ENCODE measurements at regions not wholly inside any gene's neighbourhood (a gene's known extent, or its start where the extent isn't known, plus 50 kb on each side); places are given as distances from the start of the nearest gene placed in this dataset.

DNA sequence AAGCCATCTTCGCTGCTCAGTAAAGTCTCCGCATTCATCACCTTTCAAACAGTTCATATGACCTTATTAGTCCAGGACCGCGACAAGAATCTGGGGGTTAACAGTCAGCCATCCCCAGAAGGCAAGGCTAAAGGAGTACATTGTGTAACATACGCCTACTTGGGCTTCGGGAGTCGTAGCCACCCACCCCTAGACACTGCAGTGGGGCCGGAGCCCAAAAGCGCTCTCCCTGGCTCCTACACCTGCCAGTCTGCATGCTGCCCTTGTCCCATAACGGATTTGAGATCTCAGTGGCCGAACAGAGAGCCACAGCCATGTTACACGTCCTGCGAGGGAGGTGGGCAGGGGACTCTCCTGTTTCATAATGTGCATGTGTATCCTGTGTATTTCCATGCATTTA, 1405.5 kb downstream of the GRIK2 start:
- H3K9me3 ChIP-seq: no peaks in the 10 kb centered on the region
- no peaks in the 10 kb centered on the region for H3K27me3 ChIP-seq
- H3K4me1 ChIP-seq: no peaks in the 10 kb centered on the region
- no peaks in the 10 kb centered on the region for H3K36me3 ChIP-seq
- in situ Hi-C loops (cut with MboI; ENCODE audit: low pct_ligation_motif_present in 1 of 4, low pct_unique_long_range_greater_than_20kb in 1 of 4, low sequenced_read_pairs in 3 of 4) (no loop called here), intact Hi-C loops (cut with DNase I; ENCODE audit: low total_unique reads) (no loop called here)
- no peak overlapping the region for H3K27ac ChIP-seq
- 84 to 87% methylated on average over 3 to 13 of the region's 13 CpGs for WGBS, 2 donors (ENCODE audit: low coverage in 1 of 2)
- TF ChIP-seq POLR2A (IDR thresholded peaks at IDR 0.05): no peak
- TF ChIP-seq EP300 (IDR thresholded peaks at IDR 0.05; ENCODE audit: low read depth): no peak
- no peak for TF ChIP-seq POLR2AphosphoS5 (IDR thresholded peaks at IDR 0.05)
- TF ChIP-seq, protein P1, sequence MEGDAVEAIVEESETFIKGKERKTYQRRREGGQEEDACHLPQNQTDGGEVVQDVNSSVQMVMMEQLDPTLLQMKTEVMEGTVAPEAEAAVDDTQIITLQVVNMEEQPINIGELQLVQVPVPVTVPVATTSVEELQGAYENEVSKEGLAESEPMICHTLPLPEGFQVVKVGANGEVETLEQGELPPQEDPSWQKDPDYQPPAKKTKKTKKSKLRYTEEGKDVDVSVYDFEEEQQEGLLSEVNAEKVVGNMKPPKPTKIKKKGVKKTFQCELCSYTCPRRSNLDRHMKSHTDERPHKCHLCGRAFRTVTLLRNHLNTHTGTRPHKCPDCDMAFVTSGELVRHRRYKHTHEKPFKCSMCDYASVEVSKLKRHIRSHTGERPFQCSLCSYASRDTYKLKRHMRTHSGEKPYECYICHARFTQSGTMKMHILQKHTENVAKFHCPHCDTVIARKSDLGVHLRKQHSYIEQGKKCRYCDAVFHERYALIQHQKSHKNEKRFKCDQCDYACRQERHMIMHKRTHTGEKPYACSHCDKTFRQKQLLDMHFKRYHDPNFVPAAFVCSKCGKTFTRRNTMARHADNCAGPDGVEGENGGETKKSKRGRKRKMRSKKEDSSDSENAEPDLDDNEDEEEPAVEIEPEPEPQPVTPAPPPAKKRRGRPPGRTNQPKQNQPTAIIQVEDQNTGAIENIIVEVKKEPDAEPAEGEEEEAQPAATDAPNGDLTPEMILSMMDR (IDR thresholded peaks at IDR 0.05): no peak
- no peak for DNase-seq
- H3K4me3 ChIP-seq: no peak overlapping the region

DNA sequence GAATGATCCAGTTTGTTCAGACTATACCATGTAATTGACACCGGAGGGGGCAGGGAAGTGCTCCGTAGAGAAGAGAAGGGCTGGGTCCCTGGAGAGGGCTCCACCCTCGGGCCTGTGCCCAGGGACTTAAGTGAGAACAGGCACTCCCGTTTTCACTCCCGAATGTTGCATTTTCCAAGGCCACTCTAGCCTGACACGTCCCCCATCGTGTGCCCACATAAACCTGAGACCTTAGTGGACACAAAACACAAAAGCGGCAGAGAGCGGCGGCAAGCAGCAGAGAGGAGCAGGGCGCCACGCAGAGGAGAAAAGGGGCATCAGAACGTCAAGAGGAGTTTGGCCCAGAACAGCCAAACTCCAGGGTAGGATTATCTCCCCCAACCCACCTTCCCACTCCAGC, 1405.1 kb downstream of the GRIK2 start:
- 15 to 25% methylated on average over 8 to 13 of the region's 13 CpGs for WGBS, 2 donors (ENCODE audit: low coverage in 1 of 2)
- Histone ChIP-seq H3K4me1 (no peaks in the 10 kb centered on the region), H3K4me3 (no peak overlapping the region), H3K27me3 (no peaks in the 10 kb centered on the region), H3K36me3 (no peaks in the 10 kb centered on the region), H3K27ac (no peak overlapping the region), H3K9me3 (no peaks in the 10 kb centered on the region)
- intact Hi-C loops (cut with DNase I; ENCODE audit: low total_unique reads): no loop called here
- no peak for DNase-seq
- in situ Hi-C loops (cut with MboI; ENCODE audit: low pct_ligation_motif_present in 1 of 4, low pct_unique_long_range_greater_than_20kb in 1 of 4, low sequenced_read_pairs in 3 of 4): no loop called here
- TF ChIP-seq POLR2AphosphoS5 (IDR thresholded peaks at IDR 0.05) (no peak), EP300 (IDR thresholded peaks at IDR 0.05; ENCODE audit: low read depth) (no peak), POLR2A (IDR thresholded peaks at IDR 0.05) (no peak)
- TF ChIP-seq, protein P1 (IDR thresholded peaks at IDR 0.05): no peak

DNA sequence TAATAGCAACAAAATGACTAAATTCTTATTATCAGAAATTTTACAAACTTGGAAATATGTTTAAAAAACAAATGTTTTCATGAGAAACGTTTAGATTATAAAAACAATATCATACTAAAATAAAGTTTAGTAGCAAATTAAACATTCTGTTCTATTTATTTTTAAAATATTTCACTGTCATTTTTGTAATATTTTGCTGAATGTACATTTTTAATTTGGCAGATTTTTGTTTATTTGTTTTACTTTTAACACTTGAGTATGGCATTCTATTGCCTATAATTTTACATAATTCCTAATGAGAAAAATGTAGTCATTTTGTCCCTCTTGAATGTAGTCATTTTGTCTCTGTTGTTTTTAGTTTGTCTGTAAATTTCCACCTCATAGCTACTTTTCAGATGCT, 1400.2 kb downstream of the GRIK2 start:
- no peaks in the 10 kb centered on the region for H3K36me3 ChIP-seq
- intact Hi-C loops (cut with DNase I; ENCODE audit: low total_unique reads) (no loop called here), in situ Hi-C loops (cut with MboI; ENCODE audit: low pct_ligation_motif_present in 1 of 4, low pct_unique_long_range_greater_than_20kb in 1 of 4, low sequenced_read_pairs in 3 of 4) (no loop called here)
- no peak for TF ChIP-seq POLR2AphosphoS5 (IDR thresholded peaks at IDR 0.05)
- TF ChIP-seq, protein P1 (IDR thresholded peaks at IDR 0.05): no peak
- H3K4me1 ChIP-seq: no peaks in the 10 kb centered on the region
- WGBS, 2 donors (ENCODE audit: low coverage in 1 of 2): 39 to 50% methylated on average over 1 of the region's 1 CpG
- DNase-seq: no peak
- H3K27me3 ChIP-seq: no peaks in the 10 kb centered on the region
- H3K27ac ChIP-seq: no peak overlapping the region
- H3K4me3 ChIP-seq: no peak overlapping the region
- H3K9me3 ChIP-seq: no peaks in the 10 kb centered on the region

DNA sequence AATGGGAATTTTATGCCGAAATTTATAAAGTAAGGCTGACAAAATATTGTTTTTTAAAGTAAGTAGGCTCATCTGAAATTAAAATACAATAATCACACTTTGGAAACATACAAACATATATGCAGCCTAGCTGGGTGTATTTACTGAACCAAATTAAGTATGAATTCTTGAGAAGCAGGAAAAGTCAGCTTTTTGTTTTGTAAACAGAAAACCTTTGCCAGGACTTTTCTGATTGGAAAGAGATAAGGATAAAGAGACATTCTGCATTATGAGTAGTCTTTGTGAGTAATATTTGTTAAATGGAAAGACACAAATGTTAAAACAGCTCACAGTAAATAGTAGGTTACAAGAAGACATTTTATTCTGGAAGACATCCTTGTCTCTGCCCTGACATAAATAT, 1380.8 kb downstream of the GRIK2 start:
- no peaks in the 10 kb centered on the region for H3K36me3 ChIP-seq
- 66 to 75% methylated on average over 1 of the region's 1 CpG for WGBS, 2 donors (ENCODE audit: low coverage in 1 of 2)
- no peaks in the 10 kb centered on the region for H3K27me3 ChIP-seq
- intact Hi-C loops (cut with DNase I; ENCODE audit: low total_unique reads) (no loop called here), in situ Hi-C loops (cut with MboI; ENCODE audit: low pct_ligation_motif_present in 1 of 4, low pct_unique_long_range_greater_than_20kb in 1 of 4, low sequenced_read_pairs in 3 of 4) (no loop called here)
- H3K4me3 ChIP-seq: no peak overlapping the region
- H3K9me3 ChIP-seq: peaks cover 0 to 6% of the 10 kb centered on the region in 2 donors
- H3K4me1 ChIP-seq: no peaks in the 10 kb centered on the region
- no peak overlapping the region for H3K27ac ChIP-seq
- no peak for DNase-seq
- TF ChIP-seq EP300 (IDR thresholded peaks at IDR 0.05; ENCODE audit: low read depth) (no peak), POLR2AphosphoS5 (IDR thresholded peaks at IDR 0.05) (no peak), POLR2A (IDR thresholded peaks at IDR 0.05) (no peak)
- TF ChIP-seq, protein P1 (IDR thresholded peaks at IDR 0.05): no peak
